GOT3 (cell line): ENCODE measurements at regions not wholly inside any gene's neighbourhood (a gene's known extent, or its start where the extent isn't known, plus 50 kb on each side); places are given as distances from the start of the nearest gene placed in this dataset.
"Not testable (repeated sequence)": the region's sequence is repeated elsewhere in the genome, so short reads cannot be mapped to it uniquely, and the experiment has no call there.

Source experiments
- DNase-seq: peaks from one replicate; lab custom pipeline; 2025; ENCODE audit warnings: mixed read lengths; lab: John Stamatoyannopoulos, UW

GRCh38 chr4:19051831-19052230 is 1030.3 kb upstream of the LCORL start:
- no peak for DNase-seq

- DNase-seq = no peak
Measured at GRCh38 chr4:19047279-19047880, 1025.8 kb upstream of the LCORL start.

- no peak for DNase-seq
Measured at GRCh38 chr4:19039816-19040215, 1018.3 kb upstream of the LCORL start.

GRCh38 chr4:19038231-19038630 is 1016.7 kb upstream of the LCORL start:
- no peak for DNase-seq

GRCh38 chr4:19033816-19034733 is 1012.5 kb upstream of the LCORL start:
- DNase-seq = no peak

GRCh38 chr4:19030536-19030935 is 1009.0 kb upstream of the LCORL start:
- no peak for DNase-seq

- no peak for DNase-seq
Measured at GRCh38 chr4:19030048-19030447, 1008.5 kb upstream of the LCORL start.

- DNase-seq = no peak
Measured at GRCh38 chr4:19026281-19026680, 1004.7 kb upstream of the LCORL start.

- DNase-seq = no peak
Measured at GRCh38 chr4:19025031-19025430, 1003.5 kb upstream of the LCORL start.

- no peak for DNase-seq
Measured at GRCh38 chr4:19024047-19024446, 1002.5 kb upstream of the LCORL start.

- no peak for DNase-seq
Measured at GRCh38 chr4:19021617-19022016, 1000.1 kb upstream of the LCORL start.

- not testable (repeated sequence) for DNase-seq
Measured at GRCh38 chr4:19016550-19016949, 995.0 kb upstream of the LCORL start.

GRCh38 chr4:19014594-19014993 is 993.0 kb upstream of the LCORL start:
- DNase-seq = no peak

GRCh38 chr4:19010761-19011160 is 989.2 kb upstream of the LCORL start:
- DNase-seq = no peak

- DNase-seq = no peak
Measured at GRCh38 chr4:19009881-19010280, 988.3 kb upstream of the LCORL start.

- no peak for DNase-seq
Measured at GRCh38 chr4:19005211-19005610, 983.7 kb upstream of the LCORL start.

GRCh38 chr4:19002170-19002569 is 980.6 kb upstream of the LCORL start:
- DNase-seq = no peak

- DNase-seq = no peak
Measured at GRCh38 chr4:18999595-18999994, 978.0 kb upstream of the LCORL start.

- DNase-seq = no peak
Measured at GRCh38 chr4:18981234-18981615, 959.7 kb upstream of the LCORL start.

GRCh38 chr4:18980516-18981233 is 959.1 kb upstream of the LCORL start:
- no peak for DNase-seq

GRCh38 chr4:18976884-18977283 is 955.3 kb upstream of the LCORL start:
- no peak for DNase-seq

GRCh38 chr4:18975916-18976808 is 954.6 kb upstream of the LCORL start:
- no peak for DNase-seq
